CD4-positive, alpha-beta T cell (primary cell): ENCODE measurements at regions not wholly inside any gene's neighbourhood (a gene's known extent, or its start where the extent isn't known, plus 50 kb on each side); places are given as distances from the start of the nearest gene placed in this dataset.

ENCODE experiments used
- ATAC-seq: fragments of 200-7000 bp; cut with Tn5 transposase; one replicate; pipeline ENCODE4 v1.10.0; 2022; ENCODE audit warnings: mild to moderate bottlenecking; ENCODE audit not compliant: poor library complexity
- CTCF ChIA-PET: fragments of 350-600 bp; sonication (Branson Sonifier 250); formaldehyde crosslinking; loops from one replicate; lab custom pipeline; 2021; ENCODE audit warnings: antibody characterized with exemption, inconsistent platforms; lab: Charles Lee
- POLR2A ChIA-PET: fragments of 350-600 bp; sonication (Branson Sonifier 250); formaldehyde crosslinking; loops from one replicate; lab custom pipeline; 2021; ENCODE audit warnings: antibody characterized with exemption, inconsistent platforms; lab: Charles Lee
- DNase-seq, 14 experiments: peaks; one replicate each; pipeline ENCODE4 v3.0.0-alpha.2; 2013 to 2020; ENCODE audit warnings: mixed read lengths in 2 of 14
- H3K27ac ChIP-seq, 2 donors: one replicate each; pipeline versions ENCODE4 v1.5.1 to v1.7.0; 2013; ENCODE audit warnings: low read length in 2 of 2, low read depth in 1 of 2, mild to moderate bottlenecking in 1 of 2
- H3K27me3 ChIP-seq, 2 experiments: 1 replicate in 1 of 2; 2 replicates in 1 of 2; pipeline versions ENCODE4 v1.6.1 to v1.7.0; 2013; ENCODE audit warnings: low read length in 2 of 2, control low read depth in 1 of 2, mild to moderate bottlenecking in 1 of 2, moderate library complexity in 1 of 2; ENCODE audit not compliant: insufficient read depth in 2 of 2, control insufficient read depth in 1 of 2
- H3K36me3 ChIP-seq: one replicate; pipeline ENCODE4 v1.6.1; 2013; ENCODE audit warnings: low read length, control low read depth; ENCODE audit not compliant: insufficient read depth
- H3K4me1 ChIP-seq: one replicate; pipeline ENCODE4 v1.6.1; 2013; ENCODE audit warnings: low read length, control low read depth; ENCODE audit not compliant: insufficient read depth
- H3K4me3 ChIP-seq: one replicate; pipeline ENCODE4 v1.5.1; 2013; ENCODE audit warnings: mild to moderate bottlenecking, low read length, moderate library complexity
- H3K9me3 ChIP-seq, 2 experiments: 1 replicate in 1 of 2; 2 replicates in 1 of 2; pipeline versions ENCODE4 v1.6.1 to v1.7.0; 2013; ENCODE audit warnings: low read length in 2 of 2, mild to moderate bottlenecking in 2 of 2, control low read depth in 1 of 2, moderate library complexity in 1 of 2; ENCODE audit not compliant: control insufficient read depth in 1 of 2, insufficient read depth in 1 of 2
- H3K27ac Mint-ChIP-seq: one replicate; pipeline ENCODE4 v1.8.0; 2020; ENCODE audit warnings: mixed read lengths
- H3K27me3 Mint-ChIP-seq: one replicate; pipeline ENCODE4 v1.8.0; 2021; ENCODE audit warnings: mixed read lengths
- H3K36me3 Mint-ChIP-seq: one replicate; pipeline ENCODE4 v1.8.0; 2021; ENCODE audit warnings: low read depth, mixed read lengths
- H3K4me1 Mint-ChIP-seq: one replicate; pipeline ENCODE4 v1.8.0; 2021; ENCODE audit warnings: low read depth, mixed read lengths
- H3K4me3 Mint-ChIP-seq: one replicate; pipeline ENCODE4 v1.8.0; 2020; ENCODE audit warnings: mild to moderate bottlenecking, mixed read lengths
- H3K9me3 Mint-ChIP-seq: one replicate; pipeline ENCODE4 v1.8.0; 2020; ENCODE audit warnings: mixed read lengths
- CTCF ChIP-seq: fragments of 200-600 bp; IDR thresholded peaks from one replicate; pipeline ENCODE4 v1.8.0; 2022; ENCODE audit warnings: antibody characterized with exemption, mild to moderate bottlenecking
- intact Hi-C, 2 experiments: fragments of 100-400 bp; cut with DNase I in 1 of 2; cut with micrococcal nuclease in 1 of 2; formaldehyde crosslinking; loops; one replicate each; pipeline versions ENCODE4 v1.15.1 to v1.9.0; 2023 to 2025; cut with DNase I, micrococcal nuclease

- Histone ChIP-seq H3K27me3 (no peaks in the 10 kb centered on the region), H3K9me3 (no peaks in the 10 kb centered on the region), H3K4me1 (no peaks in the 10 kb centered on the region), H3K4me3 (no peak overlapping the region), H3K36me3 (no peaks in the 10 kb centered on the region), H3K27ac (no peak overlapping the region)
- intact Hi-C loops = no loop called here
- ChIA-PET CTCF (no interaction called here), POLR2A (no interaction called here)
- no peak for DNase-seq
- Mint-ChIP-seq H3K27me3 (peaks cover 7% of the 10 kb centered on the region), H3K36me3 (no peaks in the 10 kb centered on the region), H3K9me3 (no peaks in the 10 kb centered on the region), H3K27ac (no peak overlapping the region), H3K4me1 (no peaks in the 10 kb centered on the region), H3K4me3 (no peak overlapping the region)
- ATAC-seq = no peak
- no peak for TF ChIP-seq CTCF
These were observed 127.2 kb downstream of the CD164 start for GRCh38 chr6:109255087-109255486.

GRCh38 chr6:109253366-109253765 is 128.9 kb downstream of the CD164 start:
- POLR2A ChIA-PET = no interaction called here
- Mint-ChIP-seq H3K9me3 (no peaks in the 10 kb centered on the region), H3K4me1 (no peaks in the 10 kb centered on the region), H3K27ac (no peak overlapping the region), H3K4me3 (no peak overlapping the region), H3K36me3 (no peaks in the 10 kb centered on the region), H3K27me3 (peaks cover 7% of the 10 kb centered on the region)
- ATAC-seq (no peak), DNase-seq (no peak)
- intact Hi-C loops = no loop called here
- no peaks in the 10 kb centered on the region for H3K4me1 ChIP-seq
- CTCF ChIA-PET = no interaction called here
- no peaks in the 10 kb centered on the region for H3K27me3 ChIP-seq
- no peaks in the 10 kb centered on the region for H3K36me3 ChIP-seq
- H3K4me3 ChIP-seq = no peak overlapping the region
- H3K27ac ChIP-seq = no peak overlapping the region
- no peaks in the 10 kb centered on the region for H3K9me3 ChIP-seq
- no peak for TF ChIP-seq CTCF

- H3K9me3 ChIP-seq = no peaks in the 10 kb centered on the region
- ChIA-PET CTCF (no interaction called here), POLR2A (no interaction called here)
- DNase-seq (no peak), ATAC-seq (no peak)
- H3K27me3 Mint-ChIP-seq = peaks cover 7% of the 10 kb centered on the region
- no peaks in the 10 kb centered on the region for H3K27me3 ChIP-seq
- H3K9me3 Mint-ChIP-seq = no peaks in the 10 kb centered on the region
- no peak overlapping the region for H3K27ac ChIP-seq
- no peak overlapping the region for H3K27ac Mint-ChIP-seq
- no peak overlapping the region for H3K4me3 ChIP-seq
- H3K36me3 Mint-ChIP-seq = no peaks in the 10 kb centered on the region
- no peak overlapping the region for H3K4me3 Mint-ChIP-seq
- H3K36me3 ChIP-seq = no peaks in the 10 kb centered on the region
- H3K4me1 ChIP-seq = no peaks in the 10 kb centered on the region
- intact Hi-C loops = no loop called here
- no peaks in the 10 kb centered on the region for H3K4me1 Mint-ChIP-seq
- no peak for TF ChIP-seq CTCF
These were observed 129.8 kb downstream of the CD164 start for GRCh38 chr6:109252261-109253041.
